ENCODE measurements at regions not wholly inside any gene's neighbourhood (a gene's known extent, or its start where the extent isn't known, plus 50 kb on each side); places are given as distances from the start of the nearest gene placed in this dataset.

- FAIRE-seq = no peak
These were observed 93.9 kb downstream of the TTC32 start for GRCh38 chr2:19807866-19808265.

GRCh38 chr2:19807346-19807745 lies 94.4 kb downstream of the TTC32 start:
- FAIRE-seq = no peak

GRCh38 chr2:19806591-19806990 lies 95.2 kb downstream of the TTC32 start:
- no peak for FAIRE-seq

- no peak for FAIRE-seq
These were observed 95.7 kb downstream of the TTC32 start for GRCh38 chr2:19806131-19806530.

- FAIRE-seq = no peak
These were observed 96.5 kb downstream of the TTC32 start for GRCh38 chr2:19805266-19805665.

- FAIRE-seq = no peak
These were observed 97.0 kb downstream of the TTC32 start for GRCh38 chr2:19804639-19805260.

GRCh38 chr2:19802086-19802841 lies 99.5 kb downstream of the TTC32 start:
- no peak for FAIRE-seq

GRCh38 chr2:19801367-19802080 lies 100.3 kb downstream of the TTC32 start:
- no peak for FAIRE-seq

- FAIRE-seq = no peak
These were observed 101.0 kb downstream of the TTC32 start for GRCh38 chr2:19800796-19801195.

- FAIRE-seq = no peak
These were observed 101.7 kb downstream of the TTC32 start for GRCh38 chr2:19799881-19800780.

GRCh38 chr2:19797871-19798270 lies 103.9 kb downstream of the TTC32 start:
- no peak for FAIRE-seq

GRCh38 chr2:19797243-19797810 lies 104.5 kb downstream of the TTC32 start:
- no peak for FAIRE-seq

- FAIRE-seq = no peak
These were observed 105.6 kb downstream of the TTC32 start for GRCh38 chr2:19796035-19796695.

GRCh38 chr2:19793132-19793750 lies 108.5 kb downstream of the TTC32 start:
- FAIRE-seq = no peak

GRCh38 chr2:19790291-19790690 lies 111.5 kb downstream of the TTC32 start:
- FAIRE-seq = no peak

GRCh38 chr2:19787134-19787533 lies 114.6 kb downstream of the TTC32 start:
- no peak for FAIRE-seq

GRCh38 chr2:19786408-19787058 lies 115.2 kb downstream of the TTC32 start:
- FAIRE-seq = no peak

- no peak for FAIRE-seq
These were observed 115.9 kb downstream of the TTC32 start for GRCh38 chr2:19785867-19786266.

GRCh38 chr2:19785447-19785846 lies 116.3 kb downstream of the TTC32 start:
- FAIRE-seq = no peak

- FAIRE-seq = no peak
These were observed 117.3 kb downstream of the TTC32 start for GRCh38 chr2:19784456-19784855.

- no peak for FAIRE-seq
These were observed 117.8 kb downstream of the TTC32 start for GRCh38 chr2:19783935-19784334.

All from A204.1 (cell line).